Vagina (tissue), 2 donors: ENCODE measurements at regions not wholly inside any gene's neighbourhood (a gene's known extent, or its start where the extent isn't known, plus 50 kb on each side); places are given as distances from the start of the nearest gene placed in this dataset.

ENCODE experiments used
- DNase-seq, 2 donors: peaks; one replicate each; pipeline ENCODE4 v3.0.0-alpha.2; 2017; ENCODE audit errors: extremely low spot score in 2 of 2
- H3K27ac ChIP-seq: fragments of 200-600 bp; sonication (generic); one replicate; pipeline ENCODE4 v1.5.1; 2019
- H3K27me3 ChIP-seq: fragments of 200-600 bp; sonication (generic); one replicate; pipeline ENCODE4 v1.5.1; 2019
- H3K36me3 ChIP-seq, 2 donors: fragments of 200-600 bp; sonication (generic); one replicate each; pipeline ENCODE4 v1.5.1; 2017 to 2019
- H3K4me1 ChIP-seq: fragments of 200-600 bp; sonication (generic); one replicate; pipeline ENCODE4 v1.5.1; 2019
- H3K4me3 ChIP-seq, 2 donors: fragments of 200-600 bp; sonication (generic); 1 replicate in 1 of 2; 2 replicates in 1 of 2; pipeline ENCODE4 v1.5.1; 2016 to 2019
- H3K9me3 ChIP-seq: fragments of 200-600 bp; sonication (generic); one replicate; pipeline ENCODE4 v1.5.1; 2019
- POLR2A ChIP-seq, 2 donors: fragments of 450-650 bp; IDR thresholded peaks; one replicate each; pipeline ENCODE4 v1.6.1; 2017; ENCODE audit warnings: antibody characterized with exemption in 2 of 2, mild to moderate bottlenecking in 2 of 2, moderate library complexity in 2 of 2
- POLR2AphosphoS5 ChIP-seq, 2 donors: sonication (generic); formaldehyde crosslinking; IDR thresholded peaks; one replicate each; pipeline ENCODE4 v1.9.0; 2017; ENCODE audit warnings: antibody characterized with exemption in 2 of 2, mild to moderate bottlenecking in 2 of 2, low read depth in 1 of 2; ENCODE audit not compliant: insufficient read depth in 1 of 2
- intact Hi-C: fragments of 100-400 bp; cut with DNase I; formaldehyde crosslinking; loops from one replicate; pipeline ENCODE4 v1.15.1; 2023
- TF ChIP-seq, protein P1 (sequence below), 3 experiments: fragments of 450-650 bp in 2 of 3; fragments of 200-600 bp in 1 of 3; sonication (generic) in 1 of 3; IDR thresholded peaks; one replicate each; pipeline ENCODE4 v1.5.1; 2017 to 2019; ENCODE audit warnings: antibody characterized with exemption in 3 of 3, mild to moderate bottlenecking in 2 of 3, moderate library complexity in 2 of 3

DNA sequence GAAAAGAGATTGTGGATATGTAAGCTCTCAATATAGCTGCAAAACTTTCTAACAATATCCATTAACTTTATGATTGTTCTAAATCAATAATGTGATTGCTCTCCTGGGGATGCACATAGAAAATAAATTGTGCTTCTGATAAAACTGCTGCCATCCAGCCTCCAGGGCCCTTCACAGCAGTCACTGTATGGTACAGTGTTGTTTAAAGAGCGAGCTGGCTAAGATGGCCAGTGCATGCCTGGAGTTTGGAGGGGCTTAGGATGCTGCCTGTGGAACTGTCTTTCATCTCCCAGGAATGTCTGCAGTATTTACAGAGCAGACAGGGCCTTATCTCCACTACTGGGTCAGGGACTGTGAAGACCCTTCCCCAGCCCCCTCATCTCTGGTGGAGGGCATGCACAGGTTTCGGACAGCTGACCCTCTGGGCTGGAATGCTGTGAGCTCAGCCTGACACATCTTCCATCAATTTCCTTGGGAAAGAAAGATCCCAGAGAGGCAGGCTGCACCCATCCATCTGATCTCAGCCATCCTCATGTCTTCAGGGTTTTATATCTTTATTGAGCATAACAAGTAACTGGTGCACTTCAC lies 137.0 kb downstream of the PLPP3 start:
- Histone ChIP-seq H3K36me3 (no peaks in the 10 kb centered on the region), H3K4me1 (peaks cover 16% of the 10 kb centered on the region), H3K27ac (no peak overlapping the region), H3K9me3 (no peaks in the 10 kb centered on the region), H3K4me3 (no peak overlapping the region), H3K27me3 (no peaks in the 10 kb centered on the region)
- intact Hi-C loops: no loop called here
- no peak for DNase-seq
- TF ChIP-seq, protein P1, sequence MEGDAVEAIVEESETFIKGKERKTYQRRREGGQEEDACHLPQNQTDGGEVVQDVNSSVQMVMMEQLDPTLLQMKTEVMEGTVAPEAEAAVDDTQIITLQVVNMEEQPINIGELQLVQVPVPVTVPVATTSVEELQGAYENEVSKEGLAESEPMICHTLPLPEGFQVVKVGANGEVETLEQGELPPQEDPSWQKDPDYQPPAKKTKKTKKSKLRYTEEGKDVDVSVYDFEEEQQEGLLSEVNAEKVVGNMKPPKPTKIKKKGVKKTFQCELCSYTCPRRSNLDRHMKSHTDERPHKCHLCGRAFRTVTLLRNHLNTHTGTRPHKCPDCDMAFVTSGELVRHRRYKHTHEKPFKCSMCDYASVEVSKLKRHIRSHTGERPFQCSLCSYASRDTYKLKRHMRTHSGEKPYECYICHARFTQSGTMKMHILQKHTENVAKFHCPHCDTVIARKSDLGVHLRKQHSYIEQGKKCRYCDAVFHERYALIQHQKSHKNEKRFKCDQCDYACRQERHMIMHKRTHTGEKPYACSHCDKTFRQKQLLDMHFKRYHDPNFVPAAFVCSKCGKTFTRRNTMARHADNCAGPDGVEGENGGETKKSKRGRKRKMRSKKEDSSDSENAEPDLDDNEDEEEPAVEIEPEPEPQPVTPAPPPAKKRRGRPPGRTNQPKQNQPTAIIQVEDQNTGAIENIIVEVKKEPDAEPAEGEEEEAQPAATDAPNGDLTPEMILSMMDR (IDR thresholded peaks at IDR 0.05): no peak
- TF ChIP-seq POLR2AphosphoS5 (IDR thresholded peaks at IDR 0.05; ENCODE audit: insufficient read depth in 1 of 2, low read depth in 1 of 2) (no peak), POLR2A (IDR thresholded peaks at IDR 0.05) (no peak)

DNA sequence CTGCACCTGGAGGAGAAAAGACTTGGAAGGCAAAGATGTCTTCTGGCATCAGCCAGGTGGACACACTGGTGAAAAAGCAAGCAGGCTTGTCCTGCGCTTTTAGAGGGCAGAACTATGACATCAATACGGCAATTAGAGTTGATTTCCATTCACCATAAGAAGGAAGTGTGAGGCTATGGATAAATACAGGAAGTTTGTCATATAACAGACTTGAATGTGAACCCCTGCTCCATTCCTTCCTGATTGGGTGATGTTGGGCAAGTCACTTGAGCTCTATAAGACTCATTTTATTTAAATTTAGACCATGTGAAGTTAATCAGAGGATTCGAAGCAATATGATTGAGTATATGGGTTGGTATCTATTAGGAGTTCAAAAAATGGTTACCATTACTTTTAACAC lies 137.8 kb downstream of the PLPP3 start:
- Histone ChIP-seq H3K9me3 (no peaks in the 10 kb centered on the region), H3K36me3 (no peaks in the 10 kb centered on the region), H3K4me1 (peaks cover 8% of the 10 kb centered on the region), H3K27me3 (no peaks in the 10 kb centered on the region), H3K4me3 (no peak overlapping the region), H3K27ac (no peak overlapping the region)
- intact Hi-C loops: no loop called here
- no peak for DNase-seq
- TF ChIP-seq, protein P1 (IDR thresholded peaks at IDR 0.05): no peak
- TF ChIP-seq POLR2AphosphoS5 (IDR thresholded peaks at IDR 0.05; ENCODE audit: insufficient read depth in 1 of 2, low read depth in 1 of 2): no peak

DNA sequence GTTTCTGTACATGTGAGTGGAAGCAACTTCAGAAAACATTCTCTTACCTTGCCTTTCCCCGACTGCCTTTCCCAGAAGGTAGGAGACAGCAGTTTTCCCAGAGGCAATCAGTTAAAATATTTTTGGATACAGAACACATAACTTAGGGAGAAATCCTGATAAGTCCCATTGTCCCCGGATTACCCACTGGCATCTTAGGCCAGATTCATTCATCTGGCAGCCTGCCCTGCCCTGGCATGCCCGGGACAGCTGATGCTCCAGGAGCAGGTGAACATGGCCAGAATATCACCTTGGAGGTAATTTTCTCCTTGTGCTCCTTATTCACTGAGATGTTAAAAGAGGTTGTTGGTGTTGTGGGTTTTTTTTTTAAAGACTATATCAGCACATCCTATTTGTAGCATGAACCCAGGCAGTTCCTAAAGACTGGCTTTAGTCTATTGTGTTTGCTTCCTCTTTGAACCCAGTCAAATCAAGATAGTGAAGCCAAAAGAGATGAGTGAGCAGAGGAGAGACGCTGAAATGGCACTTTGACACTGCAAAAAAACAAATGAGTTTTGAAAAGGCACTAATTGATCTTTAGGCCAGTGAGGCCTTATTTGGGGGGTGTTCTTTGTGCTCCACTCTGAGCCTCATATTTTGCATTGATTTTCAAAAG lies 139.6 kb downstream of the PLPP3 start:
- intact Hi-C loops: no loop called here
- no peak overlapping the region for H3K4me3 ChIP-seq
- no peaks in the 10 kb centered on the region for H3K9me3 ChIP-seq
- H3K36me3 ChIP-seq: no peaks in the 10 kb centered on the region
- no peak for DNase-seq
- no peak overlapping the region for H3K27ac ChIP-seq
- no peak for TF ChIP-seq POLR2AphosphoS5 (IDR thresholded peaks at IDR 0.05; ENCODE audit: insufficient read depth in 1 of 2, low read depth in 1 of 2)
- TF ChIP-seq, protein P1 (IDR thresholded peaks at IDR 0.05): no peak
- no peak for TF ChIP-seq POLR2A (IDR thresholded peaks at IDR 0.05)
- no peaks in the 10 kb centered on the region for H3K4me1 ChIP-seq
- H3K27me3 ChIP-seq: no peaks in the 10 kb centered on the region

DNA sequence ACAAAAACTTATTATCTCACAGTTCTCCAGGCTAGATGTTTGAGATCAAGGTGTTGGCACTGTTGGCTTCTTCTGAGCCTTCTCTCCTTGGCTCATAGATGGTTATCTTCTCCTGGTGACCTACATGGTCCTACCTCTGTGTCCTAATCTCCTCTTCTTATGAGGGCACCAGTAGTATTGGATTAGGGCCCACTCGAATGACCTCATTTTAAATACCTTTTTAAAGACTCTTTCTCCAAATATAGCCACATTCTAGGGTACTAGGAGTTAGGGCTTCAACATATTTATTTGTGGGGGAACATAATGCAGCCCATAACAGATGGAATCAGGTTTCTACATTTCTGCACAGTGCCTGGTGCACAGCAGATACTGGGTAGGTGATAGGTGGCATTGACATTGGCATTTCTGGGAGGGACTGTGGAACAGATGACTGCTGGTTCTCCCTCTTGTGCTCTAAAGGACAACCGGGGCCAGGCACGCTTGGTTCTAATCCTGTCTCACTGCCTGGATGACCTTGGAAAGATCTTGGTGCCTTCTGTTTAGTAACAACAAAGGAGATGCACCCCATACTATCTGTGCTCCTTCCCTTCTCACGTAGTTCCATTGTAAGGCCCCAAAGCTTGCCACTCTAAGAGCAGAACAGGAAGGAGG lies 140.3 kb downstream of the PLPP3 start:
- no peaks in the 10 kb centered on the region for H3K36me3 ChIP-seq
- no peak for DNase-seq
- no peaks in the 10 kb centered on the region for H3K4me1 ChIP-seq
- H3K9me3 ChIP-seq: no peaks in the 10 kb centered on the region
- TF ChIP-seq POLR2A (IDR thresholded peaks at IDR 0.05): no peak
- TF ChIP-seq, protein P1 (IDR thresholded peaks at IDR 0.05): no peak
- no peak for TF ChIP-seq POLR2AphosphoS5 (IDR thresholded peaks at IDR 0.05; ENCODE audit: insufficient read depth in 1 of 2, low read depth in 1 of 2)
- no peak overlapping the region for H3K4me3 ChIP-seq
- intact Hi-C loops: no loop called here
- H3K27ac ChIP-seq: no peak overlapping the region
- no peaks in the 10 kb centered on the region for H3K27me3 ChIP-seq

DNA sequence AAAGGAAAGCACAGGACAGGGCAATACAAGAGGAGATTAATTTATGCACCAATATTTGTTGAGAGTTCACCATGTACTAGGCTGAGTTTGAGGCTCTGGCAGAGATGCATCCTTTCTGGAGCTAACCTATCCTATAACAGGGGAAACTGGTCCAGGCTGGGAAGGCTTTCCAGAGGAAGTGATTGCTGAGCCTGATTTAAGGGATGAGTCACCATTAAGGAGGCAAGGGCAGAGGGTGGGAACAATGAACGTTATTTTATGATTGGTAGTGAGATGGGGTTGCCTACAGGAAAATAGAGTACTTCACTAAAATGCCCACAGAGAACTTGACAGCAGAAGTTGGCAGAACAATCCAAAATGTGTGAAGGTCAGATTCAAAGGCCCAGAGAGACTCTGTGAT lies 141.4 kb downstream of the PLPP3 start:
- Histone ChIP-seq H3K27ac (no peak overlapping the region), H3K27me3 (no peaks in the 10 kb centered on the region), H3K9me3 (no peaks in the 10 kb centered on the region), H3K36me3 (no peaks in the 10 kb centered on the region), H3K4me3 (no peak overlapping the region), H3K4me1 (no peaks in the 10 kb centered on the region)
- no peak for DNase-seq
- TF ChIP-seq, protein P1 (IDR thresholded peaks at IDR 0.05): no peak
- no peak for TF ChIP-seq POLR2A (IDR thresholded peaks at IDR 0.05)
- no peak for TF ChIP-seq POLR2AphosphoS5 (IDR thresholded peaks at IDR 0.05; ENCODE audit: insufficient read depth in 1 of 2, low read depth in 1 of 2)
- intact Hi-C loops: no loop called here
